ENCODE measurements at regions not wholly inside any gene's neighbourhood (a gene's known extent, or its start where the extent isn't known, plus 50 kb on each side); places are given as distances from the start of the nearest gene placed in this dataset.

DNA sequence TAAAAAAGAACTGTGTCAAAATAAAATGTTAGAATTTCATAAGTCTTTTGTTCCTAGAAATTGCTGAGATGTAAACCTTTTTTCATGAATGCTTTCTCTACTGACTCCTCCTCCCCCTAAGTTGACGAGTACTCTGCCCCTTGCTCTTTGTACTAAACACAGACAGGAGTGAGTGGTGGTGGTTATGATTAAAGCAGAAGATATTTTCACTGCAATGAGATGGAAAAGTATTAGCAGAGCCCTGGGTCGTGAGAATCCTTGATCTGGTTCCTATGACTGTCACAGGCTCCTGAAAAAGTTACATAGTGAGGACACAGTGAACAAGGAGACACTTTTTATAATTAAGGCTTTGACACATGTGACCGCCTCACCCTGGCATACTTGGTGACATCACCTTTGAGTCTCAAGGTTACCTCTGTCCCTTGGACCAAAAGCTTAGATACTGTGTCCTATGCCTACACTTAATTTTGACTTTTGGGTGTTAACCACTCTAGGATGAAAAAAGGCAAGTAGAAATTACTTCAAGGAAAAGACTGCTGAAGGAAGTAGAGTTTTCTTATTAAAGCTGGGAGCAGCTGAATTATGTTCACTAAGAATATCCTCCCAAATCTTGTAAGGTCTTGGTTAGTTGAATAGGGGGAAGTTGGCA lies 130.4 kb upstream of the LYSMD4 start:
- no peak overlapping the region for H3K4me3 Mint-ChIP-seq (ENCODE audit: unreplicated experiment)
- no peaks in the 10 kb centered on the region for H3K9me3 Mint-ChIP-seq (ENCODE audit: unreplicated experiment)
- TF ChIP-seq, protein P1, sequence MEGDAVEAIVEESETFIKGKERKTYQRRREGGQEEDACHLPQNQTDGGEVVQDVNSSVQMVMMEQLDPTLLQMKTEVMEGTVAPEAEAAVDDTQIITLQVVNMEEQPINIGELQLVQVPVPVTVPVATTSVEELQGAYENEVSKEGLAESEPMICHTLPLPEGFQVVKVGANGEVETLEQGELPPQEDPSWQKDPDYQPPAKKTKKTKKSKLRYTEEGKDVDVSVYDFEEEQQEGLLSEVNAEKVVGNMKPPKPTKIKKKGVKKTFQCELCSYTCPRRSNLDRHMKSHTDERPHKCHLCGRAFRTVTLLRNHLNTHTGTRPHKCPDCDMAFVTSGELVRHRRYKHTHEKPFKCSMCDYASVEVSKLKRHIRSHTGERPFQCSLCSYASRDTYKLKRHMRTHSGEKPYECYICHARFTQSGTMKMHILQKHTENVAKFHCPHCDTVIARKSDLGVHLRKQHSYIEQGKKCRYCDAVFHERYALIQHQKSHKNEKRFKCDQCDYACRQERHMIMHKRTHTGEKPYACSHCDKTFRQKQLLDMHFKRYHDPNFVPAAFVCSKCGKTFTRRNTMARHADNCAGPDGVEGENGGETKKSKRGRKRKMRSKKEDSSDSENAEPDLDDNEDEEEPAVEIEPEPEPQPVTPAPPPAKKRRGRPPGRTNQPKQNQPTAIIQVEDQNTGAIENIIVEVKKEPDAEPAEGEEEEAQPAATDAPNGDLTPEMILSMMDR (IDR thresholded peaks at IDR 0.05) = no peak
- H3K27me3 Mint-ChIP-seq (ENCODE audit: unreplicated experiment) = no peaks in the 10 kb centered on the region
- no peak for DNase-seq (ENCODE audit: extremely low spot score, unreplicated experiment)
- H3K4me1 Mint-ChIP-seq (ENCODE audit: unreplicated experiment) = no peaks in the 10 kb centered on the region
- H3K27ac Mint-ChIP-seq (ENCODE audit: unreplicated experiment) = no peak overlapping the region
- no peaks in the 10 kb centered on the region for H3K36me3 Mint-ChIP-seq (ENCODE audit: unreplicated experiment)

GRCh38 chr15:99857836-99858235 lies 124.6 kb upstream of the LYSMD4 start:
- H3K27me3 Mint-ChIP-seq (ENCODE audit: unreplicated experiment) = no peaks in the 10 kb centered on the region
- H3K36me3 Mint-ChIP-seq (ENCODE audit: unreplicated experiment) = peaks cover 2% of the 10 kb centered on the region
- TF ChIP-seq, protein P1 (IDR thresholded peaks at IDR 0.05) = no peak
- H3K4me3 Mint-ChIP-seq (ENCODE audit: unreplicated experiment) = no peak overlapping the region
- no peak for DNase-seq (ENCODE audit: extremely low spot score, unreplicated experiment)
- H3K4me1 Mint-ChIP-seq (ENCODE audit: unreplicated experiment) = no peaks in the 10 kb centered on the region
- H3K27ac Mint-ChIP-seq (ENCODE audit: unreplicated experiment) = no peak overlapping the region
- peaks cover 4% of the 10 kb centered on the region for H3K9me3 Mint-ChIP-seq (ENCODE audit: unreplicated experiment)

DNA sequence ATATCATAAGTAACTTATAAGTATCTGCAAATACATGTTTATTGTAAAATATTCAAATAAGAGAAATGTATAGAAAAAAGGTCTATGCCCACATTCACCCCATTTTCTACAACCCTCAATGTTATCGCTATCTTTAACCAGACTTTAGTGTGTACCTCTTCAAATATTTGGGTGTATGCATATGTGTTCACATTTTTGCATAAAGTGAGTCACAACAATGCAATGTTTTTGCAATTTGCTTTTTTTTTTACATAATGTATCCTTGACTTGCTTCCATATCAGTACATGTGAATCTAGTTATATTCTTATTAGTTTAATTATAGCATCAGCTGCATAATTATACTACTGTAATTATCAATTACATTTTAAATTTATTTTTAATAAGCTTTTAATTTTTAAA lies 117.3 kb upstream of the LYSMD4 start:
- TF ChIP-seq, protein P1 (IDR thresholded peaks at IDR 0.05) = no peak
- H3K4me3 Mint-ChIP-seq (ENCODE audit: unreplicated experiment) = no peak overlapping the region
- no peaks in the 10 kb centered on the region for H3K27me3 Mint-ChIP-seq (ENCODE audit: unreplicated experiment)
- H3K9me3 Mint-ChIP-seq (ENCODE audit: unreplicated experiment) = peaks cover 4% of the 10 kb centered on the region
- H3K27ac Mint-ChIP-seq (ENCODE audit: unreplicated experiment) = no peak overlapping the region
- no peaks in the 10 kb centered on the region for H3K4me1 Mint-ChIP-seq (ENCODE audit: unreplicated experiment)
- no peak for DNase-seq (ENCODE audit: extremely low spot score, unreplicated experiment)
- peaks cover 2% of the 10 kb centered on the region for H3K36me3 Mint-ChIP-seq (ENCODE audit: unreplicated experiment)

GRCh38 chr15:99845009-99845408 lies 111.8 kb upstream of the LYSMD4 start:
- Mint-ChIP-seq H3K4me3 (ENCODE audit: unreplicated experiment) (no peak overlapping the region), H3K27ac (ENCODE audit: unreplicated experiment) (no peak overlapping the region), H3K4me1 (ENCODE audit: unreplicated experiment) (peaks cover 13% of the 10 kb centered on the region), H3K36me3 (ENCODE audit: unreplicated experiment) (peaks cover 1% of the 10 kb centered on the region), H3K27me3 (ENCODE audit: unreplicated experiment) (no peaks in the 10 kb centered on the region), H3K9me3 (ENCODE audit: unreplicated experiment) (no peaks in the 10 kb centered on the region)
- no peak for DNase-seq (ENCODE audit: extremely low spot score, unreplicated experiment)
- TF ChIP-seq, protein P1 (IDR thresholded peaks at IDR 0.05) = no peak

- peaks cover 13% of the 10 kb centered on the region for H3K4me1 Mint-ChIP-seq (ENCODE audit: unreplicated experiment)
- no peak overlapping the region for H3K4me3 Mint-ChIP-seq (ENCODE audit: unreplicated experiment)
- no peak for DNase-seq (ENCODE audit: extremely low spot score, unreplicated experiment)
- peaks cover 4% of the 10 kb centered on the region for H3K36me3 Mint-ChIP-seq (ENCODE audit: unreplicated experiment)
- H3K9me3 Mint-ChIP-seq (ENCODE audit: unreplicated experiment) = no peaks in the 10 kb centered on the region
- TF ChIP-seq, protein P1 (IDR thresholded peaks at IDR 0.05) = no peak
- no peak overlapping the region for H3K27ac Mint-ChIP-seq (ENCODE audit: unreplicated experiment)
- no peaks in the 10 kb centered on the region for H3K27me3 Mint-ChIP-seq (ENCODE audit: unreplicated experiment)
These were observed 110.9 kb upstream of the LYSMD4 start for GRCh38 chr15:99844150-99844549.

All from osteocyte (in vitro differentiated cells).